Left kidney (tissue), 1 donor: ENCODE measurements at regions not wholly inside any gene's neighbourhood (a gene's known extent, or its start where the extent isn't known, plus 50 kb on each side); places are given as distances from the start of the nearest gene placed in this dataset.

Experiments used
- DNase-seq: peaks from one replicate; pipeline ENCODE4 v3.0.0-alpha.2; 2013

- DNase-seq, result no peak
Measured at GRCh38 chr16:73179705-73180331, 131.9 kb upstream of the ZFHX3 start.

GRCh38 chr16:73177729-73178295 is 129.9 kb upstream of the ZFHX3 start:
- no peak for DNase-seq

GRCh38 chr16:73176577-73177013 is 128.7 kb upstream of the ZFHX3 start:
- no peak for DNase-seq

GRCh38 chr16:73172973-73173709 is 125.2 kb upstream of the ZFHX3 start:
- DNase-seq, result no peak

GRCh38 chr16:73172241-73172972 is 124.5 kb upstream of the ZFHX3 start:
- peak; percentile 85 for DNase-seq

GRCh38 chr16:73171901-73172240 is 123.9 kb upstream of the ZFHX3 start:
- no peak for DNase-seq

- no peak for DNase-seq
Measured at GRCh38 chr16:73171380-73171779, 123.5 kb upstream of the ZFHX3 start.

GRCh38 chr16:73170612-73171038 is 122.7 kb upstream of the ZFHX3 start:
- DNase-seq, result no peak

- DNase-seq, result no peak
Measured at GRCh38 chr16:73166947-73167550, 119.1 kb upstream of the ZFHX3 start.

- no peak for DNase-seq
Measured at GRCh38 chr16:73166441-73166851, 118.5 kb upstream of the ZFHX3 start.

GRCh38 chr16:73163238-73163815 is 115.4 kb upstream of the ZFHX3 start:
- DNase-seq, result no peak

GRCh38 chr16:73161977-73162376 is 114.0 kb upstream of the ZFHX3 start:
- no peak for DNase-seq

- no peak for DNase-seq
Measured at GRCh38 chr16:73159296-73159695, 111.4 kb upstream of the ZFHX3 start.

GRCh38 chr16:73157861-73158260 is 109.9 kb upstream of the ZFHX3 start:
- no peak for DNase-seq

- DNase-seq, result no peak
Measured at GRCh38 chr16:73154063-73154870, 106.3 kb upstream of the ZFHX3 start.

GRCh38 chr16:73152386-73153125 is 104.6 kb upstream of the ZFHX3 start:
- no peak for DNase-seq

- no peak for DNase-seq
Measured at GRCh38 chr16:73151941-73152340, 104.0 kb upstream of the ZFHX3 start.

- no peak for DNase-seq
Measured at GRCh38 chr16:73151225-73151624, 103.3 kb upstream of the ZFHX3 start.

- DNase-seq, result no peak
Measured at GRCh38 chr16:73150786-73151185, 102.9 kb upstream of the ZFHX3 start.

GRCh38 chr16:73149334-73149733 is 101.4 kb upstream of the ZFHX3 start:
- DNase-seq, result no peak
